PC-3 (cell line): ENCODE measurements at regions not wholly inside any gene's neighbourhood (a gene's known extent, or its start where the extent isn't known, plus 50 kb on each side); places are given as distances from the start of the nearest gene placed in this dataset.
A peak's percentile ranks its signal among the peaks of the same experiment; 100 is the strongest.
"Not testable (repeated sequence)": the region's sequence is repeated elsewhere in the genome, so short reads cannot be mapped to it uniquely, and the experiment has no call there.

Source experiments
- ATAC-seq: fragments of 200-7000 bp; cut with Tn5 transposase; 2 replicates; pipeline ENCODE4 v1.9.1; 2020; ENCODE audit warnings: mild to moderate bottlenecking, moderate library complexity
- BruUV-seq: library from RNA; stranded (reverse); fragments of 400-500 nt; replicated peaks from 2 replicates; lab custom pipeline; 2021; lab: Mats Ljungman, UMichigan
- CTCF ChIA-PET: fragments of 300-600 bp; sonication (Branson Sonifier 250); formaldehyde crosslinking; loops from one replicate; lab custom pipeline; 2022; ENCODE audit warnings: antibody characterized with exemption; lab: Charles Lee
- POLR2A ChIA-PET: fragments of 300-600 bp; sonication (Branson Sonifier 250); formaldehyde crosslinking; loops from one replicate; lab custom pipeline; 2022; ENCODE audit warnings: antibody characterized with exemption; ENCODE audit not compliant: unreplicated experiment; lab: Charles Lee
- DNase-seq: peaks from one replicate; pipeline ENCODE4 v3.0.0-alpha.2; 2015
- H2AFZ ChIP-seq: fragments of 300-600 bp; sonication (generic); 2 replicates; pipeline ENCODE4 v1.6.0; 2016; ENCODE audit warnings: antibody characterized with exemption, low read length
- H3F3A ChIP-seq: fragments of 300-600 bp; sonication (generic); one replicate; pipeline ENCODE4 v1.6.0; 2017; ENCODE audit warnings: antibody characterized with exemption, low read length, control low read depth, mild to moderate bottlenecking; ENCODE audit not compliant: unreplicated experiment
- H3K27ac ChIP-seq: fragments of 300-600 bp; sonication (generic); 2 replicates; pipeline ENCODE4 v1.5.1; 2016; ENCODE audit warnings: mild to moderate bottlenecking, low read length
- H3K27me3 ChIP-seq: fragments of 300-600 bp; sonication (generic); 2 replicates; pipeline ENCODE4 v1.6.1; 2016; ENCODE audit warnings: low read length, mixed read lengths
- H3K36me3 ChIP-seq: fragments of 300-600 bp; sonication (generic); 2 replicates; pipeline ENCODE4 v1.6.1; 2016; ENCODE audit warnings: low read depth, mixed run types, low read length, mixed read lengths
- H3K4me1 ChIP-seq: fragments of 300-600 bp; sonication (generic); 2 replicates; pipeline ENCODE4 v1.5.1; 2016; ENCODE audit warnings: low read length; ENCODE audit not compliant: insufficient read depth
- H3K4me2 ChIP-seq: fragments of 300-600 bp; sonication (generic); 2 replicates; pipeline ENCODE4 v1.6.0; 2016; ENCODE audit warnings: low read length
- H3K4me3 ChIP-seq: fragments of 300-600 bp; sonication (generic); 2 replicates; pipeline ENCODE4 v1.5.1; 2016; ENCODE audit warnings: mild to moderate bottlenecking, low read length, mixed read lengths
- H3K79me2 ChIP-seq: fragments of 300-600 bp; sonication (generic); 2 replicates; pipeline ENCODE4 v1.6.1; 2017; ENCODE audit warnings: low read length, mixed read lengths
- H3K9ac ChIP-seq: fragments of 300-600 bp; sonication (generic); 2 replicates; pipeline ENCODE4 v1.6.0; 2016; ENCODE audit warnings: mild to moderate bottlenecking, low read length
- H3K9me2 ChIP-seq: fragments of 300-600 bp; sonication (generic); replicated peaks from 2 replicates; pipeline ENCODE4 v1.6.1; 2016; ENCODE audit warnings: mixed run types, low read length, mixed read lengths
- H3K9me3 ChIP-seq: fragments of 300-600 bp; sonication (generic); 2 replicates; pipeline ENCODE4 v1.6.1; 2016; ENCODE audit warnings: low read length, mixed read lengths
- H4K20me1 ChIP-seq: fragments of 300-600 bp; sonication (generic); 2 replicates; pipeline ENCODE4 v1.6.1; 2016; ENCODE audit warnings: low read length, mixed read lengths
- CTCF ChIP-seq: fragments of 300-600 bp; sonication (generic); conservative IDR thresholded peaks from 2 replicates; pipeline ENCODE4 v1.5.1; 2017; ENCODE audit warnings: antibody characterized with exemption, low read depth, mild to moderate bottlenecking, low read length
- EZH2 ChIP-seq: fragments of 300-600 bp; sonication (generic); IDR thresholded peaks from one replicate; pipeline ENCODE4 v1.6.1; 2017; ENCODE audit warnings: antibody characterized with exemption, mild to moderate bottlenecking, low read length; ENCODE audit not compliant: unreplicated experiment
- EZH2phosphoT487 ChIP-seq: fragments of 300-600 bp; sonication (generic); IDR thresholded peaks from 2 replicates; pipeline ENCODE4 v1.6.1; 2018; ENCODE audit warnings: mild to moderate bottlenecking, antibody characterized with exemption, low read length, borderline replicate concordance
- intact Hi-C: fragments of 100-400 bp; cut with micrococcal nuclease; formaldehyde crosslinking; loops from 2 replicates; pipeline ENCODE4 v1.9.0; 2023

GRCh38 chr3:23723930-23724329 is 81.8 kb upstream of the UBE2E1 start:
- H3K4me1 ChIP-seq: peaks cover 8% of the 10 kb centered on the region
- ChIA-PET CTCF (no interaction called here), POLR2A (no interaction called here)
- H3K9me3 ChIP-seq: no peaks in the 10 kb centered on the region
- no peaks in the 10 kb centered on the region for H3F3A ChIP-seq
- ATAC-seq (no peak), DNase-seq (no peak)
- H4K20me1 ChIP-seq: no peaks in the 10 kb centered on the region
- TF ChIP-seq EZH2: no peak
- TF ChIP-seq CTCF: no peak
- TF ChIP-seq EZH2phosphoT487: no peak
- H3K36me3 ChIP-seq: no peaks in the 10 kb centered on the region
- H3K4me3 ChIP-seq: no peak overlapping the region
- no peaks in the 10 kb centered on the region for H3K27me3 ChIP-seq
- H3K9ac ChIP-seq: no peak overlapping the region
- no peaks in the 10 kb centered on the region for H3K9me2 ChIP-seq
- BruUV-seq: no TSS peak
- no peak overlapping the region for H2AFZ ChIP-seq
- no peak overlapping the region for H3K27ac ChIP-seq
- intact Hi-C loops: no loop called here
- no peak overlapping the region for H3K4me2 ChIP-seq
- H3K79me2 ChIP-seq: no peaks in the 10 kb centered on the region

GRCh38 chr3:23726811-23727548 is 78.8 kb upstream of the UBE2E1 start:
- Histone ChIP-seq H3K9me2 (no peaks in the 10 kb centered on the region), H4K20me1 (no peaks in the 10 kb centered on the region), H3K9ac (no peak overlapping the region), H3K79me2 (no peaks in the 10 kb centered on the region), H2AFZ (no peak overlapping the region), H3K36me3 (no peaks in the 10 kb centered on the region), H3K4me3 (no peak overlapping the region), H3F3A (no peaks in the 10 kb centered on the region), H3K27me3 (no peaks in the 10 kb centered on the region), H3K9me3 (no peaks in the 10 kb centered on the region), H3K27ac (no peak overlapping the region), H3K4me1 (peaks cover 15% of the 10 kb centered on the region), H3K4me2 (no peak overlapping the region)
- ChIA-PET CTCF (no interaction called here), POLR2A (no interaction called here)
- ATAC-seq: no peak
- DNase-seq: no peak
- BruUV-seq: no TSS peak
- TF ChIP-seq CTCF (no peak), EZH2 (no peak), EZH2phosphoT487 (no peak)
- intact Hi-C loops: no loop called here

GRCh38 chr3:23728601-23729117 is 77.1 kb upstream of the UBE2E1 start:
- Histone ChIP-seq H3K4me1 (peaks cover 15% of the 10 kb centered on the region), H2AFZ (peak overlapping the region; percentile 51; the same call in 1 of the 2 replicates), H3K9me3 (no peaks in the 10 kb centered on the region), H3K9ac (no peak overlapping the region), H3K4me3 (no peak overlapping the region), H3K9me2 (no peaks in the 10 kb centered on the region), H3K27ac (no peak overlapping the region), H4K20me1 (no peaks in the 10 kb centered on the region), H3K79me2 (no peaks in the 10 kb centered on the region), H3K36me3 (no peaks in the 10 kb centered on the region), H3F3A (no peaks in the 10 kb centered on the region), H3K27me3 (no peaks in the 10 kb centered on the region), H3K4me2 (peak overlapping the region; percentile 12)
- DNase-seq (peak; percentile 71), ATAC-seq (peak; percentile 71)
- BruUV-seq: no TSS peak
- TF ChIP-seq EZH2phosphoT487 (no peak), EZH2 (no peak), CTCF (no peak)
- POLR2A ChIA-PET: interaction anchor here (0.6 kb wide), 1 partner anchor 11 kb away, joined by 5 read pairs; no protein-coding TSS in a partner anchor
- CTCF ChIA-PET: interaction anchor here (0.5 to 1.1 kb wide), 2 partner anchors 80 to 117 kb away, joined by 3 to 4 read pairs; no protein-coding TSS in a partner anchor
- intact Hi-C loops: no loop called here

- H3K4me2 ChIP-seq, H2AFZ ChIP-seq, ATAC-seq, H3K27ac ChIP-seq, intact Hi-C loops, H3K9me2 ChIP-seq, H3K4me3 ChIP-seq, H3K9ac ChIP-seq, H3K36me3 ChIP-seq, H3K9me3 ChIP-seq, H3K27me3 ChIP-seq, DNase-seq, H4K20me1 ChIP-seq, H3F3A ChIP-seq, H3K79me2 ChIP-seq, BruUV-seq, POLR2A ChIA-PET: not testable (repeated sequence)
- peaks cover 16% of the 10 kb centered on the region for H3K4me1 ChIP-seq
- CTCF ChIA-PET: interaction anchor here (1.1 kb wide), 1 partner anchor 80 kb away, joined by 4 read pairs; no protein-coding TSS in a partner anchor
Measured at GRCh38 chr3:23729362-23729761, 76.4 kb upstream of the UBE2E1 start.
